C4-2B (cell line): ENCODE measurements at regions not wholly inside any gene's neighbourhood (a gene's known extent, or its start where the extent isn't known, plus 50 kb on each side); places are given as distances from the start of the nearest gene placed in this dataset.

Experiments used
- H3K27ac ChIP-seq: fragments of 450-650 bp; 2 replicates; pipeline ENCODE4 v1.5.1; 2017
- CTCF ChIP-seq: fragments of 450-650 bp; conservative IDR thresholded peaks from 2 replicates; pipeline ENCODE4 v1.5.1; 2017; ENCODE audit warnings: mild to moderate bottlenecking
- ZFX ChIP-seq: fragments of 450-650 bp; IDR thresholded peaks from 2 replicates; pipeline ENCODE4 v1.6.1; 2017

GRCh38 chr18:27862041-27862682 is 314.8 kb downstream of the CDH2 start:
- TF ChIP-seq ZFX: no peak
- no peak for TF ChIP-seq CTCF

GRCh38 chr18:27861539-27861938 is 315.4 kb downstream of the CDH2 start:
- no peak for TF ChIP-seq ZFX
- no peak for TF ChIP-seq CTCF
- no peak overlapping the region for H3K27ac ChIP-seq

More at GRCh38 chr18:27862041-27862682, 314.8 kb downstream of the CDH2 start:
- H3K27ac ChIP-seq: no peak overlapping the region

DNA sequence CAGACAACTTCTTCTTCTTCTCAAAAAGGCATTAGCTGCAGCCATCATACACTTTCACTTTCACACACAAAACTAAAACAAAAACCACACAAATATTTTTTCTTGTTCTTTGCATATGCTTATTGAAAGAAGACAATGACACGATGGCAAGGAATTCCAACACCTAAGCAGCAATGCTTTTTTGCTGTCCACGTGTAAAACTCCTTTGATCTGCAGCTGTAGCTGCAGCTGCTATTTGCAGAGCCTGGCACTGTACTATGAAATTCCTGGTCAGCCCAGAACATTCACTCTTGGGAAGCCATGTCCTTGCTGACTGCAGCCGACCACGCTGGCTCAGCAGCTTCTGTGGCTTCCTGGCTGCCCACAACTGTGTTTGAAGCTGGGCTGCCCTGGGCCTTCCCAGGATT is 316.2 kb downstream of the CDH2 start:
- H3K27ac ChIP-seq: no peak overlapping the region
- TF ChIP-seq ZFX: no peak
- TF ChIP-seq CTCF: no peak

DNA sequence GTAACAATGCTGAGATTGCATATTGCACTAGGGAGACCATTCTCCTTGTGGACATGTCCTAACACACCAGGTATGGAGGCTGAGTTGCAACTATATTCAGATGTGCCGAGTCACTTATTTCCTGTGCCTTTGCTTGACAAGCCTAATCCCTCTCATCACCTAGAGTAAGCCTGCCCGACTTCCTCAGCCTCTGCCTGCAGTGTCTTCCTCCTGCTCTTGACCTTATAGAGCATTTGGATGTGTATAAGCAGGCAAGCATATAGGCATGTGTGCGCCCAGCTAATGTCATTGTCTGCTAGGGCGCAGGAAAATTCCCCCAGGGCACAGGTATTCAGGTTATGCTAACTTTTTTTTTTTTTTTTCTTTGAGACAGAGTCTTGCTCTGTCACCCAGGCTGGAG is 316.9 kb downstream of the CDH2 start:
- TF ChIP-seq CTCF (no peak), ZFX (no peak)
- no peak overlapping the region for H3K27ac ChIP-seq

GRCh38 chr18:27856820-27857219 is 320.1 kb downstream of the CDH2 start:
- H3K27ac ChIP-seq: no peak overlapping the region
- no peak for TF ChIP-seq CTCF
- TF ChIP-seq ZFX: no peak

GRCh38 chr18:27855486-27855885 is 321.4 kb downstream of the CDH2 start:
- no peak for TF ChIP-seq CTCF
- no peak for TF ChIP-seq ZFX
- no peak overlapping the region for H3K27ac ChIP-seq

GRCh38 chr18:27854631-27855030 is 322.3 kb downstream of the CDH2 start:
- H3K27ac ChIP-seq: no peak overlapping the region
- TF ChIP-seq CTCF (no peak), ZFX (no peak)
